ENCODE measurements at regions not wholly inside any gene's neighbourhood (a gene's known extent, or its start where the extent isn't known, plus 50 kb on each side); places are given as distances from the start of the nearest gene placed in this dataset.
"Not testable (repeated sequence)": the region's sequence is repeated elsewhere in the genome, so short reads cannot be mapped to it uniquely, and the experiment has no call there.

GRCh38 chr5:176748967-176749935, 61.1 kb upstream of the UNC5A start:
- DNase-seq = no peak

DNA sequence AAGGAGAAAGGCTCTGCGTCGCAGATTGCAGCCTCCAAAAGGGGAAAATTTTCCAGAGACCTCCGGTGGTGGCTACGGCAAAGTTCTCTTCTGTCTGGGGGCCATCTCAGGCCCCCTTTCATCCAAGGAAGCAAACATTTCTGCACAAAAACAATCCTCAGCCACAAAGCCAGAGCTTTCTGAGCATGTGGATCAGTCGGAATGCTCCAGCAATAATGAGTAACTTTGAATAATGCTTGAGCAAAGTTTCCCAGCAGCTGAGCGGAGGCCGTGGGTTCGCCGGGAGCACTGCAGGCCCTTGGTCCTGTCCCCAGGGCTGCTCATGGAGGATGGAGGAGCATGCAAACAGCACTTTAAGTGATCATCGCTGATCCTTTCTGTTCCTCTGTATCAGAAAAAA, 60.2 kb upstream of the UNC5A start:
- no peak for DNase-seq

- DNase-seq = no peak
Measured at GRCh38 chr5:176754376-176754973, 55.9 kb upstream of the UNC5A start.

DNA sequence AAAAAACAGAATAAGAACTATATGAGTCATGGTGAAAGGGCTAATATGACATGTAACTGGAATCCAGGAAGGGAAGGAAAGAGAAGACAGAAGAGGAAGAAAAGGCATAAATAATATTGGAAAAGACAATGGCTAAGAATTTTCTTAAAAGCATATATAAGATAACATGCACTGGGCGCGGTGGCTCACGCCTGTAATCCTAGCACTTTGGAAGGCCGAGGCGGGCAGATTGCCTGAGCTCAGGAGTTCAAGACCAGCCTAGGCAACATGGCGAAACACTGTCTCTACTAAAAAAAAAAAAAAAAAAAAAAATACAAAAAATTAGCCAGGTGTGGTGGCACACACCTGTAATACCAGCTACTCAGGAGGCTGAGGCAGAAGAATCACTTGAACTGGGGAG, 54.8 kb upstream of the UNC5A start:
- DNase-seq = not testable (repeated sequence)

GRCh38 chr5:176757569-176757968, 52.8 kb upstream of the UNC5A start:
- DNase-seq = not testable (repeated sequence)
